ENCODE measurements at regions not wholly inside any gene's neighbourhood (a gene's known extent, or its start where the extent isn't known, plus 50 kb on each side); places are given as distances from the start of the nearest gene placed in this dataset.

DNA sequence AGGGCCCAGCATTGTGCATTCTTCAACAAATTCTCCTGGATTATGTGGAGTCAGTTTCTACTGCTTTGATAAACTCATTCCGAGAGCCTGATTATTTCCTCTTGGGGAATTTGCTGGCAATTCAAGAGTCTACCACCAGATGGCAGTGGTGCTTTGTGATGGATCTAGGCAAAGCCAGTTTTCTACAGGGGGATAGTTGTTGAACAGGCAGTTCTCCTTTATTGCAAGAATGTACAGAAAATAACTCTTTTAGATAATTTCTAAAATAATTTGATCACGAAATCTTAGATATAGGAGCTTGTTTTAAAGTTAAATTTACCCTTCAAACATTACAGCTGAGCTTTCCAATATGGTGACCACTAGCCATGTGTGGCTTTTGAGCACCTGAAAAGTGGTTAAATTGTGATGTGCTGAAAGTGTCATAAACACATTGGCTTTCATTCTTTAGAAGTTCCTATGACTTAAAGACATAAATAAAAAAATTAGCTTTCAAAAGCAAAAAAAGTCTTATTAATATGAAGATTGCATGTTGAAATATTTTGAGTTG, 66.7 kb upstream of the HAAO start:
- intact Hi-C loops (cut with micrococcal nuclease), result loop anchor here (1.0 to 2.0 kb wide), 3 partner anchors 88 to 625 kb away; partner anchors contain the start of gene ZFP36L2
- CTCF ChIA-PET, result interaction anchor here (0.9 to 1.1 kb wide), 3 partner anchors 70 to 718 kb away, joined by 3 read pairs; no protein-coding TSS in a partner anchor
- H3K9ac ChIP-seq (ENCODE audit: low read length), result no peak overlapping the region
- ATAC-seq (peak; percentile 75), DNase-seq (ENCODE audit: low read depth, low spot score) (peak; percentile 69)
- no peaks in the 10 kb centered on the region for H3K4me1 ChIP-seq (ENCODE audit: control insufficient read depth in 1 of 2, insufficient read depth in 2 of 2, low read length in 2 of 2)
- H3K27me3 ChIP-seq (ENCODE audit: insufficient read depth, low read length), result no peaks in the 10 kb centered on the region
- BruUV-seq (replicated peaks), result no TSS peak
- H3K9me2 ChIP-seq (ENCODE audit: insufficient read depth), result no peaks in the 10 kb centered on the region
- no peak overlapping the region for H3K4me2 ChIP-seq (ENCODE audit: low read length)
- POLR2A ChIA-PET, result interaction anchor here (2.8 kb wide), 1 partner anchor 367 kb away, joined by 7 read pairs; the partner anchor contains the start of gene ZFP36L2
- peak overlapping the region; percentile 75 for H2AFZ ChIP-seq (ENCODE audit: low read depth, low read length, poor library complexity, severe bottlenecking)
- H3K36me3 ChIP-seq (ENCODE audit: control insufficient read depth in 1 of 2, insufficient read depth in 2 of 2, low read length in 2 of 2), result no peaks in the 10 kb centered on the region
- RAD21 ChIA-PET (ENCODE audit: low non-redundant PET in 1 of 2, low total read pairs in 2 of 2, uncharacterized antibody in 2 of 2, unreplicated experiment in 2 of 2), result no interaction called here
- TF ChIP-seq EGR1 (IDR thresholded peaks at IDR 0.05; ENCODE audit: low read depth) (no peak), EZH2phosphoT487 (IDR thresholded peaks at IDR 0.05; ENCODE audit: borderline replicate concordance) (no peak), RAD21 (IDR thresholded peaks at IDR 0.05; ENCODE audit: low read depth) (peak; percentile 93)
- TF ChIP-seq, protein P1, sequence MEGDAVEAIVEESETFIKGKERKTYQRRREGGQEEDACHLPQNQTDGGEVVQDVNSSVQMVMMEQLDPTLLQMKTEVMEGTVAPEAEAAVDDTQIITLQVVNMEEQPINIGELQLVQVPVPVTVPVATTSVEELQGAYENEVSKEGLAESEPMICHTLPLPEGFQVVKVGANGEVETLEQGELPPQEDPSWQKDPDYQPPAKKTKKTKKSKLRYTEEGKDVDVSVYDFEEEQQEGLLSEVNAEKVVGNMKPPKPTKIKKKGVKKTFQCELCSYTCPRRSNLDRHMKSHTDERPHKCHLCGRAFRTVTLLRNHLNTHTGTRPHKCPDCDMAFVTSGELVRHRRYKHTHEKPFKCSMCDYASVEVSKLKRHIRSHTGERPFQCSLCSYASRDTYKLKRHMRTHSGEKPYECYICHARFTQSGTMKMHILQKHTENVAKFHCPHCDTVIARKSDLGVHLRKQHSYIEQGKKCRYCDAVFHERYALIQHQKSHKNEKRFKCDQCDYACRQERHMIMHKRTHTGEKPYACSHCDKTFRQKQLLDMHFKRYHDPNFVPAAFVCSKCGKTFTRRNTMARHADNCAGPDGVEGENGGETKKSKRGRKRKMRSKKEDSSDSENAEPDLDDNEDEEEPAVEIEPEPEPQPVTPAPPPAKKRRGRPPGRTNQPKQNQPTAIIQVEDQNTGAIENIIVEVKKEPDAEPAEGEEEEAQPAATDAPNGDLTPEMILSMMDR (IDR thresholded peaks at IDR 0.05 in 2 of 3, conservative IDR thresholded peaks at IDR 0.05 in 1 of 3; ENCODE audit: borderline replicate concordance in 1 of 3, insufficient read depth in 1 of 3, low read depth in 2 of 3, low read length in 2 of 3), result peak; percentile 87 to 96 (median 91)
- H3K9me3 ChIP-seq (ENCODE audit: control insufficient read depth in 1 of 2, insufficient read depth in 1 of 2, low read depth in 1 of 2, low read length in 2 of 2), result no peaks in the 10 kb centered on the region
- no peaks in the 10 kb centered on the region for H3K79me2 ChIP-seq (ENCODE audit: insufficient read depth, low read length)
- no peak overlapping the region for H3K27ac ChIP-seq (ENCODE audit: low read depth, low read length)
- no peaks in the 10 kb centered on the region for H4K20me1 ChIP-seq (ENCODE audit: insufficient read depth)
- no peak overlapping the region for H3K4me3 ChIP-seq (replicated peaks in 1 of 2; ENCODE audit: low read depth in 1 of 2, low read length in 2 of 2)
